ENCODE measurements at regions not wholly inside any gene's neighbourhood (a gene's known extent, or its start where the extent isn't known, plus 50 kb on each side); places are given as distances from the start of the nearest gene placed in this dataset.

GRCh38 chr6:130632277-130632676, 194.9 kb upstream of the SMLR1 start:
- dilution Hi-C loops (cut with MboI; ENCODE audit: extremely low pct_ligation_motif_present, low sequenced_read_pairs) (no loop called here), intact Hi-C loops (cut with micrococcal nuclease) (no loop called here)
- no peaks in the 10 kb centered on the region for H3K79me2 ChIP-seq (ENCODE audit: control insufficient read depth, insufficient read depth, low read length)
- POLR2A ChIA-PET, result interaction anchor here (0.5 kb wide), 1 partner anchor 1842 kb away, joined by 4 read pairs; no protein-coding TSS in a partner anchor
- no peak overlapping the region for H3K4me2 ChIP-seq (ENCODE audit: insufficient read depth, low read length)
- H3K27me3 ChIP-seq (ENCODE audit: control insufficient read depth in 2 of 2, insufficient read depth in 2 of 2, low read length in 2 of 2), result no peaks in the 10 kb centered on the region
- H3K4me3 ChIP-seq (replicated peaks in 1 of 3; ENCODE audit: insufficient read depth in 1 of 3, low read depth in 1 of 3, low read length in 3 of 3), result no peak overlapping the region
- H4K20me1 ChIP-seq (replicated peaks; ENCODE audit: control insufficient read depth, extremely low read depth, insufficient read depth, low read length), result no peaks in the 10 kb centered on the region
- H3K36me3 ChIP-seq (ENCODE audit: control insufficient read depth in 2 of 2, extremely low read depth in 1 of 2, insufficient read depth in 2 of 2, low read length in 2 of 2), result no peaks in the 10 kb centered on the region
- no peak for FAIRE-seq
- no peak for DNase-seq (ENCODE audit: low read depth, low spot score)
- no TSS peak for BruUV-seq (replicated peaks)
- no peak overlapping the region for H2AFZ ChIP-seq (ENCODE audit: low read depth, low read length)
- H3K9me1 ChIP-seq (replicated peaks; ENCODE audit: control insufficient read depth, extremely low read depth, insufficient read depth, low read length), result no peaks in the 10 kb centered on the region
- H3K9me3 ChIP-seq (replicated peaks; ENCODE audit: control insufficient read depth, insufficient read depth, low read length), result no peaks in the 10 kb centered on the region
- H3K27ac ChIP-seq (ENCODE audit: insufficient read depth, low read depth, low read length), result no peak overlapping the region
- H3K4me1 ChIP-seq (ENCODE audit: control insufficient read depth, extremely low read depth, insufficient read depth, low read length), result no peaks in the 10 kb centered on the region
- H3K9ac ChIP-seq (replicated peaks; ENCODE audit: extremely low read depth, insufficient read depth, low read length), result no peak overlapping the region
- TF ChIP-seq EZH2 (IDR thresholded peaks at IDR 0.05; ENCODE audit: borderline replicate concordance, low read depth, low read length, severe bottlenecking) (no peak), MYC (IDR thresholded peaks at IDR 0.05; ENCODE audit: low read depth, low read length) (no peak), JUN (IDR thresholded peaks at IDR 0.05; ENCODE audit: borderline replicate concordance, insufficient read depth, insufficient read length, low read depth) (no peak), CTCF (IDR thresholded peaks at IDR 0.05; ENCODE audit: extremely low read depth in 1 of 2, insufficient read depth in 1 of 2, low read depth in 1 of 2, low read length in 2 of 2) (no peak), FOS (IDR thresholded peaks at IDR 0.05; ENCODE audit: borderline replicate concordance, insufficient read depth, low read length) (no peak), POLR2AphosphoS5 (IDR thresholded peaks at IDR 0.05; ENCODE audit: insufficient read depth, low read depth, low read length) (no peak), GATA2 (IDR thresholded peaks at IDR 0.05; ENCODE audit: insufficient read depth, insufficient read length, low read depth, low read length) (no peak), POLR2A (IDR thresholded peaks at IDR 0.05; ENCODE audit: low read depth, low read length) (no peak)
- TF ChIP-seq, protein P1, sequence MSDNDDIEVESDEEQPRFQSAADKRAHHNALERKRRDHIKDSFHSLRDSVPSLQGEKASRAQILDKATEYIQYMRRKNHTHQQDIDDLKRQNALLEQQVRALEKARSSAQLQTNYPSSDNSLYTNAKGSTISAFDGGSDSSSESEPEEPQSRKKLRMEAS (IDR thresholded peaks at IDR 0.05; ENCODE audit: insufficient read depth, insufficient read length), result no peak
- CTCF ChIA-PET, result no interaction called here

Data from endothelial cell of umbilical vein (primary cell).